HUES6 (cell line): ENCODE measurements at regions not wholly inside any gene's neighbourhood (a gene's known extent, or its start where the extent isn't known, plus 50 kb on each side); places are given as distances from the start of the nearest gene placed in this dataset.

ENCODE experiments used
- H3K27ac ChIP-seq: 2 replicates; pipeline ENCODE4 v1.7.0; 2013; ENCODE audit warnings: low read depth, mild to moderate bottlenecking, low read length, inconsistent platforms
- H3K27me3 ChIP-seq: 2 replicates; pipeline ENCODE4 v1.6.1; 2013; ENCODE audit warnings: low read length; ENCODE audit not compliant: control insufficient read depth, insufficient read depth
- H3K36me3 ChIP-seq: 2 replicates; pipeline ENCODE4 v1.6.1; 2013; ENCODE audit warnings: low read length; ENCODE audit not compliant: control insufficient read depth, insufficient read depth
- H3K4me1 ChIP-seq: 2 replicates; pipeline ENCODE4 v1.6.1; 2013; ENCODE audit warnings: low read length; ENCODE audit not compliant: control insufficient read depth, insufficient read depth
- H3K4me3 ChIP-seq: 2 replicates; pipeline ENCODE4 v1.5.1; 2013; ENCODE audit warnings: low read depth, low read length
- H3K9ac ChIP-seq: one replicate; pipeline ENCODE4 v1.6.1; 2013; ENCODE audit warnings: mild to moderate bottlenecking, low read length
- H3K9me3 ChIP-seq: 2 replicates; pipeline ENCODE4 v1.6.1; 2013; ENCODE audit warnings: low read depth, low read length; ENCODE audit not compliant: control insufficient read depth, insufficient read depth

DNA sequence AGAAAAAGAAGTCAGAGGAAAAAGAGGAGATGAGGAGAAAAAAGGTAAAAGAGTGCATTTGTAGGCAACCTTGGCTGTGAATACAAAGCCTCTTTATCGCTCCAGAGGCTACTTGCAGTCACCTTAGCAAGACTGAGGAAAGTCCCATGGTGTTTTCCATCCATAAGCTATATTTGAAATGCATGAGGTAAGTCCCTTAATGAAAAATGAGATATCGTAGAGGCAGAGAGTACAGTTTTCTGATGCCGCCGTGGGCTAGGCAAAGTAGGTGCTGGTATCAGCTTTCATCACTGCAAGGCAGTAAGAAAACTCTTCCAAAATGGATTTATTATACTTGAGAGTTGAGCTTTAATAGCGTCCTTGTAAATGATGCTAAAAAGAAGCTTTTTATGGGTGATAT is 186.8 kb downstream of the ASCL1 start:
- Histone ChIP-seq H3K27me3 (no peaks in the 10 kb centered on the region), H3K4me3 (no peak overlapping the region), H3K27ac (no peak overlapping the region), H3K36me3 (no peaks in the 10 kb centered on the region), H3K4me1 (peaks cover 11% of the 10 kb centered on the region), H3K9me3 (no peaks in the 10 kb centered on the region), H3K9ac (no peak overlapping the region)

DNA sequence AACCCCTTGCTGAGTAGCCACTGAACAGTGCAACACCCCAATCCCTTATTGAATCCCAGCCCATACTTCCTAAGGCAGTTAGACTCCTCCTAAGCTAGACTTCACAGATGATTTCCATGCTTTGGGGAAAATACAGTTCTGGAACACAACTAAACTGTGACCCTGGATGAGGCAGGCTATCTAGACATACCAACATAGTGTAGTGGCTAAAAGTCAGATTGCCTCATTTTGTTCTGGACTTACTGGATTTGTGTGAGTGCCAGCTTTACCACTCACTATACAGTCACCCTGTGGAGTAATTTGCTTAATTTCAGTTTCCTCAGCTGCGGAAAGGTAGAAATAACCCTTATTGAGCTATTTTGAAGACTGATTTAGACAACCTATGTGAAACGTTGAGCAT is 203.1 kb downstream of the ASCL1 start:
- no peak overlapping the region for H3K27ac ChIP-seq
- H3K9me3 ChIP-seq, result no peaks in the 10 kb centered on the region
- no peaks in the 10 kb centered on the region for H3K4me1 ChIP-seq
- H3K9ac ChIP-seq, result no peak overlapping the region
- H3K27me3 ChIP-seq, result no peaks in the 10 kb centered on the region
- no peak overlapping the region for H3K4me3 ChIP-seq
- H3K36me3 ChIP-seq, result no peaks in the 10 kb centered on the region

DNA sequence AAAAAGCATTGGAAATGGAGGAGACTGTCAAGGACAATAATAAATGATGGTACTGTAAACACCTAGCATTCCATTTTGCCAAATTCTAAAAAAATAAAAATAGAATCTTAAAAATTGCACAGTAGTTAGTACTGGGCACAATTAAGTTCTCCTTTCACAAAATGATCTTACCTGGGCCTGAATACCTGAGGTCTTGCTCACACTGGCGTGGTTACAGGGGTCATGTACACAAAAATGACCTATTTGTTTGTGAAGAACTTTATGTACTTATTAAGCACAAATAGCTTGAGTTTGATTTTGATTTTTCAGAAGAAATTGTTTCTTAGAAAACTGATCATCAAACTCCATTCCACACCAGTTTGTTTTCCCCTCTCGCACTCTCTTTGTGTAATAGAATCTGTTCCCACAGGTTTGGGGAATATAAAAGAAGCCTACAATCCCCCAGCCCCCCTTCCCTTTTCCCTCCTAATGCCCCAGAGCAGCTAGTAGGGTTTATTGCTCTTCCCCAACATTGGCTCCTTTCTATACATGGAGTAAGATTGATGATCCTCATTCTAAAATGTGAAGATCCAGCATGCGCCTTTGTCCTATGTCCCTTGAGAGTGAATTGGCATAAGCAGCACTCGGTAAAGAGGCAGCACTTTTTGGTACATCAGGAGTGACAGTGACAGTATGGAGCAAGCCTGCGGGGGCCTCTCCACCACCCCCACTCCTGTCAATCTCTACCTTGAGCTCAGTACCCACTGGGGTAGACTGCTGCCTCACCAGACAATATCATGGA is 204.3 kb downstream of the ASCL1 start:
- H3K36me3 ChIP-seq, result no peaks in the 10 kb centered on the region
- no peaks in the 10 kb centered on the region for H3K4me1 ChIP-seq
- H3K4me3 ChIP-seq, result no peak overlapping the region
- no peaks in the 10 kb centered on the region for H3K27me3 ChIP-seq
- H3K27ac ChIP-seq, result no peak overlapping the region
- H3K9ac ChIP-seq, result no peak overlapping the region
- no peaks in the 10 kb centered on the region for H3K9me3 ChIP-seq

DNA sequence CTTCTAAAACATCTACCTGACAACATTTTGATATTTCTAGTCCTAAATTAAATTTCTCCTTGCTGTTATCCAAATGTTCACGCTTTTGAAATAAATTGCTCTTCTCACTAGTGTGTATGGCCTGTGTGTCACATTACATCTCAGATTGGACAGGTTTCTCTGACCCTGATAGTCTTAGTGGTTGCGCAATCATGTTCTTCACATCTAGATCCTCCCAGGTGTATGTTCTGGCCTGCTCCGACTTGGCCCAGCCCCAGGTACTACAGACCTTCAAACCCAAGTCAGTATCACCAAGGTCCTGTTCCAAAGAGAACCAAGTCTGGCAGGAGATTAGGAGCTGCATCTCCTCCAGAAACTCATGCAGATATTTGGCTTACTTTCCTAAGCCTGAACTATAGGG is 209.5 kb downstream of the ASCL1 start:
- H3K4me3 ChIP-seq, result no peak overlapping the region
- no peaks in the 10 kb centered on the region for H3K4me1 ChIP-seq
- H3K27ac ChIP-seq, result no peak overlapping the region
- H3K9ac ChIP-seq, result no peak overlapping the region
- H3K36me3 ChIP-seq, result no peaks in the 10 kb centered on the region
- H3K9me3 ChIP-seq, result no peaks in the 10 kb centered on the region
- H3K27me3 ChIP-seq, result no peaks in the 10 kb centered on the region

DNA sequence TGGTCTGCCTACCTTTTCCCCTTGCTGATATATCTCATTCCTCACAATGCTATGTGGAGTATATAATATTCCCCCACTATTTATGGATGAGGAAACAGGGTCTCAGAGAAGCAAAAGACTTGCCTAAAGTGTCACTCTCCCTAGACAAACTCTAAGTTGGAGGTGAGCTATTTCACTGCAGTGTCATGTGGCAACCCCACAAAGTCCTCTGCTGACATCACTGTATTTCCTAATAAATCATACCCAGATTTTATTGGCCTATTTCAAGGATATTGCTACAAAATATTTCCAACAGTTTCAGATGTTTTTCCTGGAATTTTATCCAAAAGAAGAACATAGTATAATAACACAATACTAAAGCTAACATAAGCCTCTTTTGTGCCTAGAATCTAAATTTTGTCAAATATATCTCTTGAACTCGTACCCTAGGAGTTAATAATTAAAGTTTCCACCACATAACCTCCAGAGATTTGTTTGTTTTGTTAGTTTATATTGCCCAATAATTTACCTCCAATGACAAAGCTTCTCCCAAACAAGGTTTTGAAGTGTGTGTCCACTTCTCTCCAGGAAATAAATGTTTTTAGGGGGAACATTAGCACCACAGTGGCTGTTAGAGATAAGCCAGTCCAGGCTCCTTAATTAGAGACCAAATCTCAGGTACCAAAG is 215.1 kb downstream of the ASCL1 start:
- Histone ChIP-seq H3K27ac (no peak overlapping the region), H3K4me3 (no peak overlapping the region), H3K4me1 (no peaks in the 10 kb centered on the region), H3K27me3 (no peaks in the 10 kb centered on the region), H3K36me3 (no peaks in the 10 kb centered on the region), H3K9me3 (no peaks in the 10 kb centered on the region), H3K9ac (no peak overlapping the region)

DNA sequence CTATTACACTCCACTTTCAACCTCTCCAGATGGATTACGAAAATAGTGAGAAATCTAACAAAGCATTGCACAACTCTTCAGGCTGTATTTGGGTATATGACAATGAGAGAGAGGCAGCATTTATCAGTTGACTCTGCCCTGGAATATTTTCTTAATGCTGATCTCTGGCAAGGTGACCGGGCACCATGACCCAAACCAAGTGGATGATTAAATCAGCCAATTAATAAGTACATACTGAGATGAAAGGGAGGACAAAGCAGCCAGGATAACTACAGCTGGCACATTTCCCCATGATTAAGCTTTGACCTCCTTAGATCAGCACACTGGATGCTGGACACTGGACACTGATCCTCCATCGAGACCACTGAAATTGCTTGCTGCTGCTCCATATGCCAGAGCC is 218.2 kb downstream of the ASCL1 start:
- Histone ChIP-seq H3K4me1 (no peaks in the 10 kb centered on the region), H3K9ac (no peak overlapping the region), H3K36me3 (no peaks in the 10 kb centered on the region), H3K27ac (no peak overlapping the region), H3K4me3 (no peak overlapping the region), H3K9me3 (no peaks in the 10 kb centered on the region), H3K27me3 (no peaks in the 10 kb centered on the region)

DNA sequence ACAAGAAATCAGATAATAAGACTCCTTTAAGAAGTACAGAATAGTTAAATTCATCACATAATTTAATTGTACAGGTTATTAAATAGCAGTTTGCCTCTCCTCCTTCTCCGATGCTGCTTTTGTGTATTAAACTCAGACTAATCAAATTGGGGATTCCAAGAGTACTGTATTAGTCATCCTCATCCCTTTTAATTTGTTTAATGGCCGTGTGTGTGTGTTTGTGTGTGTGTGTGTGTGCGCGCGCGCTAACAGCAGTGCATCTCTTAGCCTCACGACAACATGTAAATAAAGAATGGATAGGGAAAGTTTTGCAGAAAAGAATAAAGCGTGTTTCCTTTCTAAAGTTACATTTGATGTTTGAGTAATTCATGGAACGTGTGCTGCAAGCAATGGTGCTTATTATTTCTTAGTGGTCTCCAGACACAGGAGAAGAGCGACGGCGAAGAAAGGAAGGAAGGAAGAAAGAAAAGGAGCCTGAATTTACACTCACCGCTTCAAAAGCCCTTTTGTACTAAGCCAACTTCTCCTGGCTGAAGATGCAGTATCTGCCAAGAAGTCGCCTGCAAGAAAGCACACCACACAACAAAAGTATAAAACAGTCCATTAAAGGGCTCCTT is 220.3 kb downstream of the ASCL1 start:
- no peaks in the 10 kb centered on the region for H3K36me3 ChIP-seq
- no peak overlapping the region for H3K27ac ChIP-seq
- no peaks in the 10 kb centered on the region for H3K9me3 ChIP-seq
- no peaks in the 10 kb centered on the region for H3K4me1 ChIP-seq
- no peaks in the 10 kb centered on the region for H3K27me3 ChIP-seq
- H3K4me3 ChIP-seq, result no peak overlapping the region
- H3K9ac ChIP-seq, result no peak overlapping the region

DNA sequence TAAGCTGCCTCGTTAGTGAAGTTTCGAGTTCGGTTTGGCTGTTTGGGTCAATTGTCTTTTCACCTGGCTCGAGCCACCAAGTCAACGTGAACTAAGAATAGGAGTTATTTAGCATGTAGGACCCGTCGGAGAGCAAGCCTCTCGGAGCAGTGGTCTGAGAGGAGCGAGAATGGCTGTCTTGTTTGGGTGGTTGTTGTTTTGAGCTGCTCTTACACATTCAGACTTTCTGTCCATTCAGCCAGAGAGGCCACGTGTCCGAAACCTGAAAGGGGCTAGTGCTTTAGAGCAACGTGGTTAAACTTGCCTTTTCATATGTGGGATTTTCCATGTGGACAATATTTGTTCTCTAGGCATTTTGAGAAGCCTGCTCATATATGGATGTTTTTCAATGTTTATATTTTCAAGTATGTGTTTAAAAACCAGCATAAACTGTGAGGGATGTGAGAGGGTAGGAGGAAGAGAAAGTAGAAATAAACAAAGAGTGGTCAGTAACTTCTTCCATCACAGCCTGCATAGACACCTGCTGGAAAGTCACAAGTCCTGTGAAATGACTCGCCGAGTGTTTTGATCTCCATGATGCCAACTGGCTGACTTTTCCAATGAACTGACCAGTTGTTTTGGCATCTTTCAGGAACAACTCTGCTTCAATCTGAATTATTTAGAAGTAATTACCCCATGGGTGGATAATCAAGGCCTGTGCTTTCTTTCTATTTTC is 221.0 kb downstream of the ASCL1 start:
- no peaks in the 10 kb centered on the region for H3K27me3 ChIP-seq
- no peak overlapping the region for H3K9ac ChIP-seq
- H3K4me1 ChIP-seq, result no peaks in the 10 kb centered on the region
- H3K27ac ChIP-seq, result no peak overlapping the region
- H3K36me3 ChIP-seq, result no peaks in the 10 kb centered on the region
- H3K9me3 ChIP-seq, result no peaks in the 10 kb centered on the region
- H3K4me3 ChIP-seq, result no peak overlapping the region

DNA sequence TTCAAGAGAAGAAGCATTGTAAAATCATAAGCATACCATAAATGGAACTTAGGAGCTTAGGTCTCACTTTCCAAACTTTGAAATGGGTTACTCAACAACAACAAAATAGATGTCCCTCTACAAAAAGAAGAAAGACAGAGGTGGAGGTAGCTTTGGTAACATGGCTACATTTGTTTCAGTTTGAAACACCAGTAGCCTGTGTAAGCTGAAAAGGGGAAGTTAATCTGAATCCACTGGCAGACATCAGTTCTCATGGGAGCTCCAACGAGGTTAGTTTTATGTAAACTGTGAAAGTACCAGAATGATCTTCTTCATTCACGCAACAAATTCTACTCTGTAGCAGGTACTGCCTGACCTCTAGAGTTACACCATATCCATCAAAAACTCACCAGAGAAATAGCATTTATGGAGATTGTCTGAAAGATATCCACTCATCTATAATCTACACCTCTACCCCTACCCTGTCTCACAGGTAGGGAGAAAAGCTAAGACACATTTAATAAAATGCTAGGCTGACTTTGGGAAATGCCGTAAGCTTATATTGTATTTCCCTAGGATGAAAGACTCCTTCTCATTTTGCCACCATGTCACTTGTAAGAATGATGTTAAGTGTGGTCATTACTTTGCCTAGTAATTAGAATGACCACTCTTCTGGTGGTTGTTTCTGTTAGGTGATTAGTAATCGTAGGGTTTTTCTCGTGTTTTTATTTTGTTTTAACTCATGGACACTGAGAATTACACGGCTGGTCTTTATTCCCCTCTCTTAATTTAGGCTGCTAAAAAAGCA is 224.1 kb downstream of the ASCL1 start:
- no peaks in the 10 kb centered on the region for H3K36me3 ChIP-seq
- H3K9me3 ChIP-seq, result no peaks in the 10 kb centered on the region
- H3K4me3 ChIP-seq, result no peak overlapping the region
- H3K27me3 ChIP-seq, result no peaks in the 10 kb centered on the region
- H3K9ac ChIP-seq, result no peak overlapping the region
- H3K4me1 ChIP-seq, result no peaks in the 10 kb centered on the region
- H3K27ac ChIP-seq, result no peak overlapping the region

DNA sequence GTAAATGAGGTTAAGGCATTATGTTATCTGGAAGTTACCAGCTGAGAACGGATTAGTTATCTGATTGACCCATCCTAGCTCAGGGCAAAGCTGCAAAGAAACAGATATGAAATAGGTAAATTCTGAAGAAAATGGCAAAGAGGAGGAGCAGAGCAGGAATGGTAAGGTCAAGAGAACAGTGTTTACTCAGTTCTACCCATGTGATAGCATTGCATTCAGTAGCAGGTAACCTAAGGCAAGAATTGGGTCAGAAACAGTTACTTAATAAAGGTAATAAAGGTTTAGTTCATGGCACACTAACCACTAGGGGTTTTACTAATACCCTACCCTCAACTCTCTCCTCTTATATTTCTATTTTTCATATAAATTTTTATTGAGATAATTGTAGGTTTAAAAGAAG is 224.8 kb downstream of the ASCL1 start:
- no peak overlapping the region for H3K27ac ChIP-seq
- no peaks in the 10 kb centered on the region for H3K27me3 ChIP-seq
- H3K4me1 ChIP-seq, result no peaks in the 10 kb centered on the region
- H3K9ac ChIP-seq, result no peak overlapping the region
- H3K4me3 ChIP-seq, result no peak overlapping the region
- H3K36me3 ChIP-seq, result no peaks in the 10 kb centered on the region
- H3K9me3 ChIP-seq, result no peaks in the 10 kb centered on the region
